H1 (cell line): ENCODE measurements at regions not wholly inside any gene's neighbourhood (a gene's known extent, or its start where the extent isn't known, plus 50 kb on each side); places are given as distances from the start of the nearest gene placed in this dataset.
"Not testable (repeated sequence)": the region's sequence is repeated elsewhere in the genome, so short reads cannot be mapped to it uniquely, and the experiment has no call there.

Source experiments
- CTCF ChIA-PET: fragments of 300-600 bp; sonication (Branson Sonifier 250); formaldehyde crosslinking; loops from one replicate; lab custom pipeline; 2021; ENCODE audit not compliant: partially characterized antibody; lab: Charles Lee
- POLR2A ChIA-PET: fragments of 300-600 bp; sonication (Branson Sonifier 250); formaldehyde crosslinking; loops from one replicate; lab custom pipeline; 2021; ENCODE audit warnings: inconsistent platforms; ENCODE audit not compliant: partially characterized antibody; lab: Charles Lee
- DNase-seq, 2 experiments: peaks; one replicate each; pipeline versions ENCODE4 v3.0.0 to v3.0.0-alpha.2; 2010 to 2022; ENCODE audit warnings: low spot score in 2 of 2, low read depth in 1 of 2, mixed read lengths in 1 of 2
- FAIRE-seq: peaks from 2 replicates; lab custom pipeline; 2011; peaks lifted over from hg19 to GRCh38; lab: Jason Lieb, UNC
- H2AFZ ChIP-seq: 2 replicates; pipeline ENCODE4 v1.8.1; 2012; ENCODE audit warnings: low read length, inconsistent platforms
- H2AK5ac ChIP-seq: 2 replicates; pipeline ENCODE4 v1.6.1; 2013; ENCODE audit warnings: low read depth, low read length
- H2BK120ac ChIP-seq: replicated peaks from 2 replicates; pipeline ENCODE3; 2013; ENCODE audit warnings: low read depth, low read length, inconsistent platforms
- H2BK12ac ChIP-seq: 2 replicates; pipeline ENCODE4 v1.6.1; 2013; ENCODE audit warnings: low read depth, low read length
- H2BK15ac ChIP-seq: 2 replicates; pipeline ENCODE4 v1.6.1; 2013; ENCODE audit warnings: low read length
- H2BK20ac ChIP-seq: 2 replicates; pipeline ENCODE4 v1.6.1; 2013; ENCODE audit warnings: low read length
- H2BK5ac ChIP-seq: 2 replicates; pipeline ENCODE4 v1.6.1; 2013; ENCODE audit warnings: low read depth, low read length
- H3K14ac ChIP-seq: 2 replicates; pipeline ENCODE4 v1.6.1; 2013; ENCODE audit warnings: inconsistent platforms; ENCODE audit not compliant: insufficient read length
- H3K18ac ChIP-seq: 2 replicates; pipeline ENCODE4 v1.6.1; 2013; ENCODE audit warnings: low read length; ENCODE audit errors: extremely low read depth
- H3K23ac ChIP-seq: 2 replicates; pipeline ENCODE4 v1.6.1; 2013; ENCODE audit warnings: inconsistent platforms; ENCODE audit not compliant: insufficient read length
- H3K23me2 ChIP-seq: 2 replicates; pipeline ENCODE4 v1.6.1; 2013; ENCODE audit warnings: low read depth, low read length
- H3K27ac ChIP-seq: 2 replicates; pipeline ENCODE4 v1.6.1; 2011; ENCODE audit warnings: low read depth, low read length, inconsistent platforms
- H3K27me3 ChIP-seq, 4 experiments: replicated peaks in 1 of 4; 1 replicate in 1 of 4; 2 replicates in 3 of 4; pipeline versions ENCODE4 v1.6.1 to v1.8.1; 2011 to 2013; ENCODE audit warnings: low read length in 3 of 4, mild to moderate bottlenecking in 3 of 4, inconsistent platforms in 2 of 4, mixed read lengths in 2 of 4, moderate library complexity in 1 of 4; ENCODE audit not compliant: control insufficient read depth in 3 of 4, insufficient read depth in 3 of 4; ENCODE audit errors: extremely low read depth in 1 of 4
- H3K36me3 ChIP-seq, 4 experiments: 2 replicates each; pipeline versions ENCODE4 v1.6.1 to v1.8.1; 2011 to 2013; ENCODE audit warnings: mild to moderate bottlenecking in 4 of 4, low read length in 3 of 4, moderate library complexity in 2 of 4, control low read depth in 1 of 4, inconsistent platforms in 1 of 4; ENCODE audit not compliant: insufficient read depth in 4 of 4, control insufficient read depth in 2 of 4
- H3K4ac ChIP-seq: replicated peaks from 2 replicates; pipeline ENCODE3; 2013; ENCODE audit warnings: low read length, low read depth, mixed read lengths, inconsistent platforms; ENCODE audit not compliant: insufficient read length
- H3K4me1 ChIP-seq, 4 experiments: replicated peaks in 1 of 4; 1 replicate in 1 of 4; 2 replicates in 3 of 4; pipeline versions ENCODE4 v1.6.1 to v1.8.1; 2011 to 2013; ENCODE audit warnings: low read length in 3 of 4, inconsistent platforms in 2 of 4, mixed read lengths in 1 of 4; ENCODE audit not compliant: insufficient read depth in 4 of 4, control insufficient read depth in 3 of 4
- H3K4me2 ChIP-seq, 2 experiments: 2 replicates each; pipeline versions ENCODE4 v1.6.1 to v1.8.1; 2011 to 2013; ENCODE audit warnings: low read depth in 2 of 2, low read length in 2 of 2, control low read depth in 1 of 2, inconsistent platforms in 1 of 2, mild to moderate bottlenecking in 1 of 2; ENCODE audit not compliant: insufficient read depth in 1 of 2
- H3K4me3 ChIP-seq, 4 experiments: fragments of 200-600, 300-600 bp in 1 of 4; sonication (generic), shearing (Covaris generic), sonication (Bioruptor Twin) in 1 of 4; 2 replicates each; pipeline versions ENCODE4 v1.5.1 to v1.8.1; 2011 to 2016; ENCODE audit warnings: low read length in 4 of 4, low read depth in 3 of 4, control low read depth in 2 of 4, inconsistent platforms in 2 of 4, mild to moderate bottlenecking in 2 of 4, mixed read lengths in 1 of 4, moderate library complexity in 1 of 4; ENCODE audit not compliant: insufficient read depth in 2 of 4; ENCODE audit errors: extremely low read depth in 1 of 4
- H3K56ac ChIP-seq: replicated peaks from 2 replicates; pipeline ENCODE3; 2013; ENCODE audit warnings: low read depth, mild to moderate bottlenecking, mixed read lengths, low read length, inconsistent platforms; ENCODE audit not compliant: insufficient read length
- H3K79me1 ChIP-seq: 2 replicates; pipeline ENCODE4 v1.6.1; 2013; ENCODE audit warnings: low read depth, low read length, control low read depth
- H3K79me2 ChIP-seq, 2 experiments: 2 replicates each; pipeline versions ENCODE4 v1.6.1 to v1.8.1; 2012 to 2013; ENCODE audit warnings: low read length in 2 of 2, mild to moderate bottlenecking in 2 of 2, inconsistent platforms in 1 of 2; ENCODE audit not compliant: insufficient read depth in 2 of 2, control insufficient read depth in 1 of 2
- H3K9ac ChIP-seq, 4 experiments: replicated peaks in 1 of 4; 1 replicate in 1 of 4; 2 replicates in 3 of 4; pipeline versions ENCODE4 v1.6.1 to v1.8.1; 2011 to 2013; ENCODE audit warnings: low read depth in 3 of 4, low read length in 3 of 4, control low read depth in 2 of 4, mild to moderate bottlenecking in 2 of 4, moderate library complexity in 2 of 4, inconsistent platforms in 1 of 4; ENCODE audit errors: extremely low read depth in 1 of 4
- H3K9me3 ChIP-seq, 2 experiments: 2 replicates each; pipeline versions ENCODE4 v1.6.1 to v1.8.1; 2012 to 2013; ENCODE audit warnings: mild to moderate bottlenecking in 2 of 2, moderate library complexity in 2 of 2, control low read depth in 1 of 2, inconsistent platforms in 1 of 2, low read depth in 1 of 2, low read length in 1 of 2, mixed read lengths in 1 of 2; ENCODE audit not compliant: insufficient read depth in 2 of 2
- H4K20me1 ChIP-seq, 2 experiments: replicated peaks in 1 of 2; 2 replicates each; pipeline versions ENCODE3 to v1.8.1; 2011 to 2013; ENCODE audit warnings: inconsistent platforms in 2 of 2, low read length in 2 of 2, mild to moderate bottlenecking in 1 of 2; ENCODE audit not compliant: insufficient read depth in 2 of 2, control insufficient read depth in 1 of 2
- H4K5ac ChIP-seq: 2 replicates; pipeline ENCODE4 v1.6.1; 2013; ENCODE audit warnings: low read length, low read depth, mixed read lengths, inconsistent platforms; ENCODE audit not compliant: insufficient read length
- H4K8ac ChIP-seq: 2 replicates; pipeline ENCODE4 v1.8.0; 2013; ENCODE audit warnings: mild to moderate bottlenecking, moderate library complexity, low read length, inconsistent platforms; ENCODE audit not compliant: insufficient read depth; ENCODE audit errors: extremely low read depth
- H4K91ac ChIP-seq: replicated peaks from 2 replicates; pipeline ENCODE3; 2013; ENCODE audit warnings: low read length, mixed read lengths, inconsistent platforms; ENCODE audit not compliant: insufficient read length
- WGBS, 2 experiments: shearing (Covaris generic) in 1 of 2; methylation state at CpG; one replicate each; pipeline versions ENCODE4 v1.1.6 to v1.1.7; 2013 to 2015; ENCODE audit warnings: low lambda C conversion rate in 2 of 2, mixed read lengths in 2 of 2, inconsistent platforms in 1 of 2, low coverage in 1 of 2, missing lambda C conversion rate in 1 of 2; ENCODE audit not compliant: insufficient replicate concordance in 2 of 2, insufficient coverage in 1 of 2, insufficient read length in 1 of 2; ENCODE audit errors: extremely low coverage in 1 of 2, missing lambda C conversion rate in 1 of 2; 5-methylcytosine and 5-hydroxymethylcytosine counted together

DNA sequence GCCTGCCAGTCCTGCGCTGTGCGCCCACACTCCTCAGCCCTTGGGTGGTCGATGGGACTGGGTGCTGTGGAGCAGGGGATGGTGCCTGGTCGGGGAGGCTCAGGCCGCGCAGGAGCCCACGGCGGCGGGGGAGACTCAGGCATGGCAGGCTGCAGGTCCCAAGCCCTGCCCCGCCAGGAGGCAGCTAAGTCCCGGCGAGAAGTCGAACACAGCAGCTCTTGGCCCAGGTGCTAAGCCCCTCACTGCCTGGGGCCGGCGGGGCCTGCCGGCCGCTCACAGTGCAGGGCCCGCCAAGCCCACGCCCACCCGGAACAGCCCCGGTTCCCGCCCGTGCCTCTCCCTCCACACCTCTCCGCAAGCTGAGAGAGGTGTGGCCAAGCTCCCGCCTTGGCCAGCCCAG, 66.6 kb upstream of the FARP1 start:
- H4K8ac ChIP-seq, H3K36me3 ChIP-seq, H3K23me2 ChIP-seq, H4K20me1 ChIP-seq, H3K56ac ChIP-seq, H3K14ac ChIP-seq, H3K79me1 ChIP-seq, H3K4me3 ChIP-seq, H3K27ac ChIP-seq, H2BK20ac ChIP-seq, H4K91ac ChIP-seq, H2AFZ ChIP-seq, H3K9me3 ChIP-seq, H3K4me2 ChIP-seq, H3K79me2 ChIP-seq, H3K18ac ChIP-seq, H2BK15ac ChIP-seq, POLR2A ChIA-PET, H2BK120ac ChIP-seq, DNase-seq, H2BK5ac ChIP-seq, FAIRE-seq, H2BK12ac ChIP-seq, H3K9ac ChIP-seq, H3K23ac ChIP-seq, H3K4ac ChIP-seq, H3K4me1 ChIP-seq, H4K5ac ChIP-seq, H3K27me3 ChIP-seq, H2AK5ac ChIP-seq: not testable (repeated sequence)
- WGBS, 2 experiments = 92% methylated on average over 11 of the region's 25 CpGs; no CpG with 5 or more reads in 1 of the 2 experiments
- CTCF ChIA-PET = interaction anchor here (1.2 to 1.8 kb wide), 3 partner anchors 9 to 371 kb away, joined by 5 read pairs; no protein-coding TSS in a partner anchor
